ENCODE measurements at regions not wholly inside any gene's neighbourhood (a gene's known extent, or its start where the extent isn't known, plus 50 kb on each side); places are given as distances from the start of the nearest gene placed in this dataset.

DNA sequence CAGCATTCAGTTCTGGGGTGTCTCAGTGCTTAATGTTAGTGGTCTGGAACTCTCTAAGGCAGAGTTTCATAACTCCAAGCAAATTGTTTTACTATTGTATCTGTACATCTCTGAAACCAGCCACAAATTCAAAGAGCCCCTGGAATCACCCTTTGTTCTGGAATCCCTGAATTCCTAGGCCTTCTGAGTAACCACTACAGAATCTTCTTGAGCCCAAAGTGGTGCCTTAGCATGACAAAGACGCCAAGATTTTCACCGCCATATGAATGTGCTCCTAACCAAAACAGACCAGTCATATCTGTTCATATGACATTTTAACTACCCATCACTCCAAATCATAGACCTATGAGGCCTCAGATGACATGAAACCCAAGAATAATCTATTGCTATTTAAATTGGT, 668.1 kb downstream of the EPHA4 start (continued):
- TF ChIP-seq, protein P1, sequence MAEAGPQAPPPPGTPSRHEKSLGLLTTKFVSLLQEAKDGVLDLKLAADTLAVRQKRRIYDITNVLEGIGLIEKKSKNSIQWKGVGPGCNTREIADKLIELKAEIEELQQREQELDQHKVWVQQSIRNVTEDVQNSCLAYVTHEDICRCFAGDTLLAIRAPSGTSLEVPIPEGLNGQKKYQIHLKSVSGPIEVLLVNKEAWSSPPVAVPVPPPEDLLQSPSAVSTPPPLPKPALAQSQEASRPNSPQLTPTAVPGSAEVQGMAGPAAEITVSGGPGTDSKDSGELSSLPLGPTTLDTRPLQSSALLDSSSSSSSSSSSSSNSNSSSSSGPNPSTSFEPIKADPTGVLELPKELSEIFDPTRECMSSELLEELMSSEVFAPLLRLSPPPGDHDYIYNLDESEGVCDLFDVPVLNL (CRISPR knock-in tag; IDR thresholded peaks at IDR 0.05; ENCODE audit: borderline replicate concordance, low read depth), result no peak
- TF ChIP-seq PRRX2 (CRISPR knock-in tag; IDR thresholded peaks at IDR 0.05) (no peak), MXD4 (CRISPR knock-in tag; IDR thresholded peaks at IDR 0.05; ENCODE audit: borderline replicate concordance) (no peak), TEAD1 (CRISPR knock-in tag; IDR thresholded peaks at IDR 0.05) (no peak), SMAD3 (CRISPR knock-in tag; IDR thresholded peaks at IDR 0.05; ENCODE audit: borderline replicate concordance) (no peak), ESRRA (CRISPR knock-in tag; IDR thresholded peaks at IDR 0.05; ENCODE audit: borderline replicate concordance) (no peak)
- TF ChIP-seq, protein P2, sequence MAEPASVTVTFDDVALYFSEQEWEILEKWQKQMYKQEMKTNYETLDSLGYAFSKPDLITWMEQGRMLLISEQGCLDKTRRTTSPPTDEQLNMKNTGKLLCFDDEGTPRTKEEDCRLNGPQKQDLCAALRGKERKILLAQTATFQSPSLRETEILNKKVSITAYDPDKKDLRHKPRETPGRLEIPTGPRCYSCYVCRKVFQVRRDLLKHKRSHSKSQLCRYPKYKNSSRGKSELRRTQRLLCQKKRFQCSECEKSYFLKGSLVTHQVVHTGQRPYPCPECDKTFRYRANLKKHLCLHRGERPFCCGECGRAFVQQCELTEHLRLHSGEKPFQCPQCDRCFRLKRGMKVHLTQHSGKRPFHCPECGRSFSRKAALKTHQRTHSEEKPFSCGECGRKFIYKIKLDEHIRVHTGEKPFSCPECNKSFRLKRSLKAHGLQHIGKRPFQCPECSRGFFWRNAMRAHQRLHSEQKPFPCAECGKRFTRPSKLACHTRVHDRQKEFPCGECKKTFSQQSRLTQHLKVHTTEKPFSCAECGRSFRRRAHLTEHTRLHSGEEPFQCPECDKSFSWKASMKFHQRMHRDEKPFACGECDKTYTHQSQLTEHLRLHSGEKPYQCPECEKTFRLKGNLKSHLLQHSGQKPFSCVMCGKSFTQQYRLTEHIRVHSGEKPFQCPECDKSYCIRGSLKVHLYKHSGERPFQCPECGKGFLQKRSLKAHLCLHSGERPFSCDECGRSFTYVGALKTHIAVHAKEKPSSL (CRISPR knock-in tag; conservative IDR thresholded peaks at IDR 0.05), result no peak

DNA sequence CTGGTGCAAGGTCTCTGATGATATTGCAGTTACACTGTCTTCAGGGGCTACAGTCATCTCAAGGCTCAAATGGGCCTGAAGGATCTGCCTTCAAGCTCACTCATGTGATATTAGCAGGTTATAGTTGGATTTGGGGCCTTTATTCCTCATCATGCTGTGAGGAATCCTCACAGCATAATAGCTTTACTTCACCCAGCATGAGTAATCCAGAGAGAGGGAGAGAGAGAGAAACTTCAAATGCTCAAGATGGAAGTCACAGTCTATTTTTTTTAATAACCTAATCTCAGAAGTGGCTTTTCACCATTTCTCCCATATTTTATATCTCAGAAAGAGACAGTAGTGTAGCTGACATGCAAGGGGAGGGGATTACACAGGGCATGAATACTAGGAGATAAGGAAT, 658.7 kb downstream of the EPHA4 start:
- H3K4me1 Mint-ChIP-seq, result no peaks in the 10 kb centered on the region
- peaks cover 3% of the 10 kb centered on the region; the same call in 1 of the 2 replicates for H3K9me3 Mint-ChIP-seq
- no peaks in the 10 kb centered on the region for H3K36me3 Mint-ChIP-seq
- DNase-seq (ENCODE audit: low spot score), result no peak
- CTCF ChIA-PET, result no interaction called here
- TF ChIP-seq ZBTB21 (CRISPR knock-in tag; IDR thresholded peaks at IDR 0.05; ENCODE audit: borderline replicate concordance) (no peak), SMAD4 (CRISPR knock-in tag; IDR thresholded peaks at IDR 0.05) (no peak), CBFB (CRISPR knock-in tag; IDR thresholded peaks at IDR 0.05; ENCODE audit: low read depth) (no peak), KAT7 (CRISPR knock-in tag; IDR thresholded peaks at IDR 0.05; ENCODE audit: borderline replicate concordance) (no peak)
- TF ChIP-seq, protein P3, sequence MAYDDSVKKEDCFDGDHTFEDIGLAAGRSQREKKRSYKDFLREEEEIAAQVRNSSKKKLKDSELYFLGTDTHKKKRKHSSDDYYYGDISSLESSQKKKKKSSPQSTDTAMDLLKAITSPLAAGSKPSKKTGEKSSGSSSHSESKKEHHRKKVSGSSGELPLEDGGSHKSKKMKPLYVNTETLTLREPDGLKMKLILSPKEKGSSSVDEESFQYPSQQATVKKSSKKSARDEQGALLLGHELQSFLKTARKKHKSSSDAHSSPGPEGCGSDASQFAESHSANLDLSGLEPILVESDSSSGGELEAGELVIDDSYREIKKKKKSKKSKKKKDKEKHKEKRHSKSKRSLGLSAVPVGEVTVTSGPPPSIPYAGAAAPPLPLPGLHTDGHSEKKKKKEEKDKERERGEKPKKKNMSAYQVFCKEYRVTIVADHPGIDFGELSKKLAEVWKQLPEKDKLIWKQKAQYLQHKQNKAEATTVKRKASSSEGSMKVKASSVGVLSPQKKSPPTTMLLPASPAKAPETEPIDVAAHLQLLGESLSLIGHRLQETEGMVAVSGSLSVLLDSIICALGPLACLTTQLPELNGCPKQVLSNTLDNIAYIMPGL (CRISPR knock-in tag; IDR thresholded peaks at IDR 0.05), result no peak
- TF ChIP-seq, protein P1 (CRISPR knock-in tag; IDR thresholded peaks at IDR 0.05; ENCODE audit: borderline replicate concordance, low read depth), result no peak
- POLR2A ChIA-PET, result no interaction called here
- no peak overlapping the region for H3K27ac Mint-ChIP-seq
- H3K27me3 Mint-ChIP-seq (ENCODE audit: low read depth), result no peaks in the 10 kb centered on the region
- no peak overlapping the region for H3K4me3 Mint-ChIP-seq
- no peak for ATAC-seq

DNA sequence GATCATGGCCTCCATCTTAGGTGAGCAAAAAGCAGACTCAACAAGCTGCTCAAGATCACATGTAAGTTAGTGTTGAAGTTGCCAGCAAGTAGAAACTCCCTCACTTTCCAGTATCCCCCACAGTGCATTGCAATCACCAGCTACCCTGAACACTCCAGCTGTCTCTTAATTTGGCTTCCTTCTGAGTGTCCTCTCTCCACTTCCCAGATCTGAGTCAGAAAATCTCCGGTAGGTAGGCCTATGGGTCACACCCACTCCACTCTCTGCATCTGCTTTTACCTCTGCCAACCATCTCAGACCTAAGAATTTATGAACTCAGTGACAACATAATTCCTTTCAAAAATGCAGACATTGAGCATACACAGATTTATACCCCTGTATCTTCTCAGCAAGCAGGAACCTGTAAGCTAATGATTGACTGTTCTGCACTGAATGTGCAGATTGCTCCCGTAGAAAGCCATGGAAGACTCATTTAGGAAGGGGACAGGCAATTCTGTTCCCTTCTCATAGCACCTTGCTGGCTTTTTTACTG, 656.9 kb downstream of the EPHA4 start:
- Mint-ChIP-seq H3K27me3 (ENCODE audit: low read depth) (no peaks in the 10 kb centered on the region), H3K27ac (no peak overlapping the region), H3K4me1 (no peaks in the 10 kb centered on the region), H3K4me3 (no peak overlapping the region), H3K36me3 (no peaks in the 10 kb centered on the region), H3K9me3 (peaks cover 3% of the 10 kb centered on the region; the same call in 1 of the 2 replicates)
- CTCF ChIA-PET, result no interaction called here
- TF ChIP-seq, protein P4, sequence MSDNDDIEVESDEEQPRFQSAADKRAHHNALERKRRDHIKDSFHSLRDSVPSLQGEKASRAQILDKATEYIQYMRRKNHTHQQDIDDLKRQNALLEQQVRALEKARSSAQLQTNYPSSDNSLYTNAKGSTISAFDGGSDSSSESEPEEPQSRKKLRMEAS (CRISPR knock-in tag; IDR thresholded peaks at IDR 0.05), result no peak
- TF ChIP-seq MXD4 (CRISPR knock-in tag; IDR thresholded peaks at IDR 0.05; ENCODE audit: borderline replicate concordance) (no peak), HMGA2 (CRISPR knock-in tag; IDR thresholded peaks at IDR 0.05) (no peak), GRHL2 (CRISPR knock-in tag; IDR thresholded peaks at IDR 0.05; ENCODE audit: insufficient replicate concordance, severe bottlenecking) (no peak), ZNF317 (CRISPR knock-in tag; IDR thresholded peaks at IDR 0.05; ENCODE audit: borderline replicate concordance, low read depth) (no peak), KAT7 (CRISPR knock-in tag; IDR thresholded peaks at IDR 0.05; ENCODE audit: borderline replicate concordance) (no peak), TEAD1 (CRISPR knock-in tag; IDR thresholded peaks at IDR 0.05) (no peak), JUN (CRISPR knock-in tag; IDR thresholded peaks at IDR 0.05) (no peak)
- TF ChIP-seq, protein P5, sequence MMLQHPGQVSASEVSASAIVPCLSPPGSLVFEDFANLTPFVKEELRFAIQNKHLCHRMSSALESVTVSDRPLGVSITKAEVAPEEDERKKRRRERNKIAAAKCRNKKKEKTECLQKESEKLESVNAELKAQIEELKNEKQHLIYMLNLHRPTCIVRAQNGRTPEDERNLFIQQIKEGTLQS (CRISPR knock-in tag; conservative IDR thresholded peaks at IDR 0.05), result no peak
- TF ChIP-seq, protein P6, sequence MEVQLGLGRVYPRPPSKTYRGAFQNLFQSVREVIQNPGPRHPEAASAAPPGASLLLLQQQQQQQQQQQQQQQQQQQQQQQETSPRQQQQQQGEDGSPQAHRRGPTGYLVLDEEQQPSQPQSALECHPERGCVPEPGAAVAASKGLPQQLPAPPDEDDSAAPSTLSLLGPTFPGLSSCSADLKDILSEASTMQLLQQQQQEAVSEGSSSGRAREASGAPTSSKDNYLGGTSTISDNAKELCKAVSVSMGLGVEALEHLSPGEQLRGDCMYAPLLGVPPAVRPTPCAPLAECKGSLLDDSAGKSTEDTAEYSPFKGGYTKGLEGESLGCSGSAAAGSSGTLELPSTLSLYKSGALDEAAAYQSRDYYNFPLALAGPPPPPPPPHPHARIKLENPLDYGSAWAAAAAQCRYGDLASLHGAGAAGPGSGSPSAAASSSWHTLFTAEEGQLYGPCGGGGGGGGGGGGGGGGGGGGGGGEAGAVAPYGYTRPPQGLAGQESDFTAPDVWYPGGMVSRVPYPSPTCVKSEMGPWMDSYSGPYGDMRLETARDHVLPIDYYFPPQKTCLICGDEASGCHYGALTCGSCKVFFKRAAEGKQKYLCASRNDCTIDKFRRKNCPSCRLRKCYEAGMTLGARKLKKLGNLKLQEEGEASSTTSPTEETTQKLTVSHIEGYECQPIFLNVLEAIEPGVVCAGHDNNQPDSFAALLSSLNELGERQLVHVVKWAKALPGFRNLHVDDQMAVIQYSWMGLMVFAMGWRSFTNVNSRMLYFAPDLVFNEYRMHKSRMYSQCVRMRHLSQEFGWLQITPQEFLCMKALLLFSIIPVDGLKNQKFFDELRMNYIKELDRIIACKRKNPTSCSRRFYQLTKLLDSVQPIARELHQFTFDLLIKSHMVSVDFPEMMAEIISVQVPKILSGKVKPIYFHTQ (CRISPR knock-in tag; IDR thresholded peaks at IDR 0.05), result no peak
- POLR2A ChIA-PET, result no interaction called here
- DNase-seq (ENCODE audit: low spot score) (no peak), ATAC-seq (no peak)

Measured in WTC11 (cell line).